HCT116 (cell line): ENCODE measurements at regions not wholly inside any gene's neighbourhood (a gene's known extent, or its start where the extent isn't known, plus 50 kb on each side); places are given as distances from the start of the nearest gene placed in this dataset.

ENCODE experiments used
- ATAC-seq: fragments of 200-7000 bp; cut with Tn5 transposase; 2 replicates; pipeline ENCODE4 v1.9.1; 2020; ENCODE audit warnings: mild to moderate bottlenecking, moderate library complexity
- BruUV-seq: library from RNA; stranded (reverse); fragments of 400-500 nt; replicated peaks from 2 replicates; lab custom pipeline; 2021; lab: Mats Ljungman, UMichigan
- CTCF ChIA-PET: fragments of 300-600 bp; sonication (Branson Sonifier 250); formaldehyde crosslinking; loops from one replicate; lab custom pipeline; 2021; ENCODE audit warnings: antibody characterized with exemption; lab: Charles Lee
- POLR2A ChIA-PET: fragments of 300-600, 350-600 bp; sonication (Branson Sonifier 250); formaldehyde crosslinking; loops from one replicate; lab custom pipeline; 2021; ENCODE audit warnings: antibody characterized with exemption; lab: Charles Lee
- RAD21 ChIA-PET, 2 experiments: fragments of 300-600 bp; sonication (Branson Sonifier 250); formaldehyde crosslinking; loops; one replicate each; lab custom pipeline; 2023; ENCODE audit warnings: low total read pairs in 2 of 2; ENCODE audit not compliant: uncharacterized antibody in 2 of 2, unreplicated experiment in 2 of 2, low non-redundant PET in 1 of 2; lab: Charles Lee
- DNase-seq: peaks from one replicate; pipeline ENCODE4 v3.0.0-alpha.2; 2010; ENCODE audit warnings: low read depth, low spot score
- H2AFZ ChIP-seq: fragments of 200-600 bp; shearing (Covaris generic), sonication (generic); 2 replicates; pipeline ENCODE4 v1.6.1; 2017; ENCODE audit warnings: low read depth, mixed run types, mixed read lengths, antibody characterized with exemption, low read length; ENCODE audit not compliant: poor library complexity, severe bottlenecking
- H3K27ac ChIP-seq: 2 replicates; pipeline ENCODE4 v1.5.1; 2012; ENCODE audit warnings: low read depth, low read length
- H3K27me3 ChIP-seq: fragments of 200-600 bp; sonication (generic); 2 replicates; pipeline ENCODE4 v1.6.1; 2016; ENCODE audit warnings: mixed run types, low read length, mixed read lengths; ENCODE audit not compliant: insufficient read depth
- H3K36me3 ChIP-seq, 2 experiments: fragments of 200-500 bp in 1 of 2; fragments of 200-600 bp in 1 of 2; sonication (Bioruptor generic) in 1 of 2; sonication (generic) in 1 of 2; 2 replicates each; pipeline versions ENCODE4 v1.5.1 to v1.6.1; 2014 to 2016; ENCODE audit warnings: low read length in 2 of 2, inconsistent platforms in 1 of 2, mixed read lengths in 1 of 2, mixed run types in 1 of 2; ENCODE audit not compliant: insufficient read depth in 2 of 2, control insufficient read depth in 1 of 2
- H3K4me1 ChIP-seq, 2 experiments: fragments of 200-600 bp in 1 of 2; sonication (generic) in 1 of 2; 2 replicates each; pipeline versions ENCODE4 v1.5.1 to v1.6.1; 2012 to 2017; ENCODE audit warnings: low read length in 2 of 2, inconsistent platforms in 1 of 2, mild to moderate bottlenecking in 1 of 2, mixed read lengths in 1 of 2, mixed run types in 1 of 2, moderate library complexity in 1 of 2; ENCODE audit not compliant: insufficient read depth in 2 of 2, control insufficient read depth in 1 of 2
- H3K4me2 ChIP-seq: fragments of 200-600 bp; sonication (generic); 2 replicates; pipeline ENCODE4 v1.6.1; 2017; ENCODE audit warnings: mixed run types, low read length, mixed read lengths
- H3K4me3 ChIP-seq, 2 experiments: fragments of 200-600 bp in 1 of 2; sonication (generic) in 1 of 2; replicated peaks in 1 of 2; 2 replicates each; pipeline ENCODE4 v1.5.1; 2011 to 2016; ENCODE audit warnings: low read length in 2 of 2, control low read depth in 1 of 2, low read depth in 1 of 2, mild to moderate bottlenecking in 1 of 2, mixed read lengths in 1 of 2, mixed run types in 1 of 2
- H3K79me2 ChIP-seq: fragments of 200-600 bp; sonication (generic); 2 replicates; pipeline ENCODE4 v1.6.1; 2017; ENCODE audit warnings: mild to moderate bottlenecking, mixed run types, low read length, moderate library complexity, mixed read lengths; ENCODE audit not compliant: insufficient read depth
- H3K9ac ChIP-seq: fragments of 200-600 bp; sonication (generic); 2 replicates; pipeline ENCODE4 v1.6.1; 2016; ENCODE audit warnings: low read length, mixed read lengths
- H3K9me2 ChIP-seq: fragments of 200-600 bp; sonication (generic), shearing (Covaris generic); 2 replicates; pipeline ENCODE4 v1.6.1; 2017; ENCODE audit warnings: mixed run types, mild to moderate bottlenecking, moderate library complexity; ENCODE audit not compliant: insufficient read depth
- H3K9me3 ChIP-seq, 2 experiments: fragments of 200-500 bp in 1 of 2; fragments of 200-600 bp in 1 of 2; sonication (Bioruptor generic) in 1 of 2; sonication (generic) in 1 of 2; 2 replicates each; pipeline ENCODE4 v1.6.1; 2014 to 2017; ENCODE audit warnings: low read length in 2 of 2, mixed read lengths in 2 of 2, inconsistent platforms in 1 of 2, low read depth in 1 of 2, mild to moderate bottlenecking in 1 of 2, mixed run types in 1 of 2, moderate library complexity in 1 of 2; ENCODE audit not compliant: control insufficient read depth in 1 of 2, insufficient read depth in 1 of 2
- H4K20me1 ChIP-seq: fragments of 200-600 bp; sonication (generic), shearing (Covaris generic); 2 replicates; pipeline ENCODE4 v1.6.1; 2017; ENCODE audit warnings: mixed run types, mild to moderate bottlenecking, moderate library complexity; ENCODE audit not compliant: insufficient read depth
- ATF3 ChIP-seq: IDR thresholded peaks from 2 replicates; pipeline ENCODE4 v1.6.1; 2012
- ELF1 ChIP-seq: IDR thresholded peaks from 2 replicates; pipeline ENCODE4 v1.6.1; 2012; ENCODE audit warnings: low read depth, borderline replicate concordance
- POLR2AphosphoS5 ChIP-seq: IDR thresholded peaks from 2 replicates; pipeline ENCODE4 v1.6.1; 2011; ENCODE audit warnings: mild to moderate bottlenecking, low read depth, low read length, moderate library complexity
- ZFX ChIP-seq: fragments of 450-650 bp; IDR thresholded peaks from 2 replicates; pipeline ENCODE4 v1.6.1; 2017
- intact Hi-C: fragments of 100-400 bp; cut with micrococcal nuclease; formaldehyde crosslinking; loops from 2 replicates; pipeline ENCODE4 v1.10.0; 2022
- TF ChIP-seq, protein P1 (sequence below): IDR thresholded peaks from 2 replicates; pipeline ENCODE4 v1.6.1; 2012; ENCODE audit warnings: low read depth

- no peak for ATAC-seq
- H3K9ac ChIP-seq = no peak overlapping the region
Measured at GRCh38 chr2:136222862-136223261, 104.9 kb upstream of the CXCR4 start.

More at GRCh38 chr2:136222862-136223261, 104.9 kb upstream of the CXCR4 start:
- Histone ChIP-seq H3K9me3 (no peaks in the 10 kb centered on the region), H2AFZ (no peak overlapping the region), H3K4me3 (no peak overlapping the region), H3K36me3 (no peaks in the 10 kb centered on the region), H3K4me1 (no peaks in the 10 kb centered on the region), H3K9me2 (no peaks in the 10 kb centered on the region), H3K4me2 (no peak overlapping the region), H4K20me1 (no peaks in the 10 kb centered on the region), H3K27me3 (no peaks in the 10 kb centered on the region)
- ChIA-PET CTCF (no interaction called here), RAD21 (no interaction called here)
- intact Hi-C loops = no loop called here
- TF ChIP-seq ELF1 (no peak), POLR2AphosphoS5 (no peak), ZFX (no peak), ATF3 (no peak)
- TF ChIP-seq, protein P1, sequence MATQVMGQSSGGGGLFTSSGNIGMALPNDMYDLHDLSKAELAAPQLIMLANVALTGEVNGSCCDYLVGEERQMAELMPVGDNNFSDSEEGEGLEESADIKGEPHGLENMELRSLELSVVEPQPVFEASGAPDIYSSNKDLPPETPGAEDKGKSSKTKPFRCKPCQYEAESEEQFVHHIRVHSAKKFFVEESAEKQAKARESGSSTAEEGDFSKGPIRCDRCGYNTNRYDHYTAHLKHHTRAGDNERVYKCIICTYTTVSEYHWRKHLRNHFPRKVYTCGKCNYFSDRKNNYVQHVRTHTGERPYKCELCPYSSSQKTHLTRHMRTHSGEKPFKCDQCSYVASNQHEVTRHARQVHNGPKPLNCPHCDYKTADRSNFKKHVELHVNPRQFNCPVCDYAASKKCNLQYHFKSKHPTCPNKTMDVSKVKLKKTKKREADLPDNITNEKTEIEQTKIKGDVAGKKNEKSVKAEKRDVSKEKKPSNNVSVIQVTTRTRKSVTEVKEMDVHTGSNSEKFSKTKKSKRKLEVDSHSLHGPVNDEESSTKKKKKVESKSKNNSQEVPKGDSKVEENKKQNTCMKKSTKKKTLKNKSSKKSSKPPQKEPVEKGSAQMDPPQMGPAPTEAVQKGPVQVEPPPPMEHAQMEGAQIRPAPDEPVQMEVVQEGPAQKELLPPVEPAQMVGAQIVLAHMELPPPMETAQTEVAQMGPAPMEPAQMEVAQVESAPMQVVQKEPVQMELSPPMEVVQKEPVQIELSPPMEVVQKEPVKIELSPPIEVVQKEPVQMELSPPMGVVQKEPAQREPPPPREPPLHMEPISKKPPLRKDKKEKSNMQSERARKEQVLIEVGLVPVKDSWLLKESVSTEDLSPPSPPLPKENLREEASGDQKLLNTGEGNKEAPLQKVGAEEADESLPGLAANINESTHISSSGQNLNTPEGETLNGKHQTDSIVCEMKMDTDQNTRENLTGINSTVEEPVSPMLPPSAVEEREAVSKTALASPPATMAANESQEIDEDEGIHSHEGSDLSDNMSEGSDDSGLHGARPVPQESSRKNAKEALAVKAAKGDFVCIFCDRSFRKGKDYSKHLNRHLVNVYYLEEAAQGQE = no peak
- TF ChIP-seq, all 23 proteins: peak for 0
- Histone ChIP-seq H3K79me2 (no peaks in the 10 kb centered on the region), H3K27ac (no peak overlapping the region)
- POLR2A ChIA-PET = no interaction called here
- no TSS peak for BruUV-seq
- DNase-seq = no peak
